ENCODE measurements at regions not wholly inside any gene's neighbourhood (a gene's known extent, or its start where the extent isn't known, plus 50 kb on each side); places are given as distances from the start of the nearest gene placed in this dataset.
"Not testable (repeated sequence)": the region's sequence is repeated elsewhere in the genome, so short reads cannot be mapped to it uniquely, and the experiment has no call there.

GRCh38 chr7:81887098-81888090 is 117.5 kb upstream of the HGF start:
- no peak for DNase-seq

DNA sequence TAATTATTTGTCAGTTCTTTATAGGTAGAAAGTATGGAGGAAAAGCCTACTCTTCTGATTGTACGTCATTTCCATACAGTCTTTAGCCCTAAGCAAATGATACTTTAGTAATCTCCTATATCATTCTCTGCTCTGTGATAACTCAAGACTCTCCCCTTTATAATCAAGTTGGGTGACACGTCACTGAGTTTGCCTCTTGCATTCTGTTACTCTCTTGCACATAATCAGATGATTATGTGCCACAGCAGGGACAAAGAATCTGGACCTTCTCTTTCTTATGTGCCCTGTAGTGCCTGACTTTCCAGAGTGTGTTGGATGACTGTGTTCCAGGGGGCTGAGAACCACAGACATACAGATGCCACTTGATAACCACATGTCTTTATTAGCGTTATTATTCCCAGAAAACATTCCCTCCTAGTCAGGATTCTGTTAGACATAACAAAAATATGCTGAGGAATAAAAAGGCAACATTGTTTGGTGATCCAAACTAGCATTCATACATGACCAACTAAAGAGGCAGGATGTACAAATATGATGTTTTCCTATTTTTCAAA is 116.4 kb upstream of the HGF start:
- no peak for DNase-seq

- no peak for DNase-seq
Measured at GRCh38 chr7:81884817-81885216, 115.0 kb upstream of the HGF start.

- no peak for DNase-seq
Measured at GRCh38 chr7:81883801-81884393, 114.0 kb upstream of the HGF start.

GRCh38 chr7:81882086-81882485 is 112.2 kb upstream of the HGF start:
- DNase-seq, result no peak

DNA sequence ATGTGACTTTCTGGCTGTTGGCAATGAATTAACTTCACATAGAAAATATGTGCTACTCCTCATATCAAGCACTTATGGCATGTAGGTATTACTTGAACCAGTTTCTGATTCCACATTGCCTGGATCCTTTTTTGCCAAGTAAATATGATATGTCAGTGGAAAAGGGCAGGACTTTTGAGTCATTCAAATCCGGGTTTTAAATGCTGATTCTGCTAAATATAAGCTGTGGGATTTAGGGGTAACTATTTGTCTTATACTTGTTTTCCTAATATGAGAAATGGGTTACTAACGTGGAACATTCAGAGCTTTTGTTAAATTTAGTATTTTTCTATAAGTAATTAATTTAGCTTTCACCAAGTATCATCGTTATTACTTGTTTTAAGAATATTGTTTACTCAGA is 108.0 kb upstream of the HGF start:
- no peak for DNase-seq

GRCh38 chr7:81873559-81873958 is 103.7 kb upstream of the HGF start:
- no peak for DNase-seq

DNA sequence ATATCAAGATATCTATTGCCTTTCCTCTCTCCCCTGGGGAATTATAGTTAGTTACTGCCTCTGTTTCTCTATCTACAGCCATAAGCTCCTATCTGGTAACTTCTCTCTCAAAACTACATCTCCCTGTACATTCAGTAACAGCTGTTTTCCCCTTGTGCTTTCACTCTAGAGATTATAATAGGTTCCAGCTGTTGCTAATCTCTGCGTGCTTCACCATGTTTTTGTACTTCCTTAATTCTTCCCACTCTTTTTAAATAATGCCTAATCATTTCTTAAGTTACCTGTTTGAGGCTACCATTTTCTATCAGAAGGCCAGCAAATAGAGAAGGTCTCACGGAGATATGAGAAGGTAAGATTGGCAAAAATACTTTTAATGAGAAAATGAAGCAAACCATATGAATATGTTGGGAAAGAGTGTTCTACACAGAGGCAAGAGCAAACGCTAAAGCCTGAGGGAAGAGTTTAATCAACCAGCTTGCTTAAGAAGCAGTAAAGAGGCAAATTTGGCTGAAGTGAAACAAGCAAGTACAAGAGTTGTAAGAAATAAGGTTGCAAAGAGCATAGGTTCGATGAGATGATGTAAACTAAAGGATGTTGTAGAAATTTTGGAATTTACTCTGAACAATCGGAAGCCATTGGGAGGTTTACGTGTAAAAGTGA is 101.9 kb upstream of the HGF start:
- DNase-seq, result no peak

DNA sequence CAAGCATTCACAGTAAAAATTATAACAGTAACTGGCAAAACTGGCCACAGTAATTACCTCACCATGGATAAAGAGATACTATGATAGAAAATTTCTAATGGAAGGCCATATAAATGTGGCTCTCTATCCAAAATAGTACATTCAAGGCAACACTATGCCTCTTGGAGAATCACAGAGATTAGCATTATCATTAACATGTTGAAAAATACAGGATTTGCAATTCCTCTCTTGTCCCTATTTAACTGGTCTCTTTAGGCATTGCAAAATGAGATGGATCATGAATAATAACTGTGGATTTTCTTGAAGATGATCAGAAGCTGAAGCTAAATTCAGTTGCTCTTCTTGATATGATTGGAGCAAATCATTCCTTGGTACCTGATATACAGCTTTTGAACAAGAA is 100.8 kb upstream of the HGF start:
- DNase-seq, result no peak

DNA sequence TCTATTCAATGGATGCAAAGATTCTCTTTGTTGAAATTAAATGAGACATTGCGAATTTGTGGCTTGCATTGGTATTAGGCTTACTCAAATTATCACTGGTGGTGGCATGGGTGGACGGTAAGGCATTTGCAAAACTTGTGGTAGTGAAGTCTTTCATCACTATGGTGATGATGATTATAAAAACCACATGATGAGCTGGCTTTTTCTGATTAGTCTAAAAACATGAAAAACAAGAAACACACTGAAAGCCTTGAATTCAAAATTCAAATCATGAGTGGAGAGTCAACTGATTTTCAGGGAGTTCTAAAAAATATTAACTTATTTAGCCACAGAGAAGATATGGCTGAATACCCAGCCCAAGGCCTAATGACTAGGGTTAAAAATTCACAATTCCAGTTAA is 99.8 kb upstream of the HGF start:
- no peak for DNase-seq

DNA sequence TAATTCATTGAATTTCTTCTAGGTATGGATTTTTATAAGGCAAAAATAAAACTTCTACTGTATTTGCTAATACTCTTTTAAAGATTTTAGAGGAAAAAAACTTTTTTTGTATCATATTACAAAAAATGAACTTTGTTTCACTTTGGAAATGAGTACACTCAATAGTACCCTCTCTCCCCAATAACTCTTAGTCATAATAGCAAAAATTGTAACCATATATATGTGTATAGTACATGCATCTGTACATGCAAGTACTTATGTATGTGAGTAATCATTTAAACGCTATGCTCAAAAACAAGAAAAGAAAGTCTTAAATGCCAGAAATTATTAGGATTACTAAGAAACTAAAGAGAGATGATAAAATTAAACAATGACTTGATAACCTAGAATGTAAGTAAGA is 95.9 kb upstream of the HGF start:
- no peak for DNase-seq

- no peak for DNase-seq
Measured at GRCh38 chr7:81859433-81859832, 89.6 kb upstream of the HGF start.

GRCh38 chr7:81858820-81859219 is 89.0 kb upstream of the HGF start:
- DNase-seq, result not testable (repeated sequence)

- DNase-seq, result no peak
Measured at GRCh38 chr7:81857385-81857784, 87.5 kb upstream of the HGF start.

GRCh38 chr7:81854518-81854917 is 84.7 kb upstream of the HGF start:
- DNase-seq, result no peak

DNA sequence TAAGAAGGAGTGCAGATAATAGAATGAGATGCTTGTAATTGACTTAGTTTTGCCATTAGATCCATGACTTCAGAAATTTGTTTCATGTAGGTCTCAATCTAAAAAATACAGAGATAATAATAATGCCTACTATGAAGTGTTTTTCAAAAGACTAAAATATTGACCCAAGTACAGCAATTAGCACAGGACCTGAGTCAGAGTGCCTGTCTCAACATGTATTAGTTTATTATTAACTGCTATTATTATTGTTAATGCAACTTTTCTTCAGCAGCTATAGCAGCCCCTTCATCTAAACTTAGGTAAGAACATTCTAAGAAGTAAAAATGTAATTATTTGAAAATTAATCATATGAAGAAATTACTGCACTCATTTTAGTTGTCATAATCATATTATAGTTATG is 82.9 kb upstream of the HGF start:
- DNase-seq, result no peak

GRCh38 chr7:81851413-81851812 is 81.6 kb upstream of the HGF start:
- no peak for DNase-seq

GRCh38 chr7:81846398-81846797 is 76.6 kb upstream of the HGF start:
- DNase-seq, result peak in 6 of 58 donors; percentile 3 to 42 (median 6)

GRCh38 chr7:81845744-81846241 is 75.9 kb upstream of the HGF start:
- no peak for DNase-seq

- not testable (repeated sequence) for DNase-seq
Measured at GRCh38 chr7:81843657-81844056, 73.8 kb upstream of the HGF start.

GRCh38 chr7:81842361-81842760 is 72.5 kb upstream of the HGF start:
- DNase-seq, result no peak
